H1 (cell line): ENCODE measurements at regions not wholly inside any gene's neighbourhood (a gene's known extent, or its start where the extent isn't known, plus 50 kb on each side); places are given as distances from the start of the nearest gene placed in this dataset.

Experiments
- CTCF ChIA-PET: fragments of 300-600 bp; sonication (Branson Sonifier 250); formaldehyde crosslinking; loops from one replicate; lab custom pipeline; 2021; ENCODE audit not compliant: partially characterized antibody; lab: Charles Lee
- POLR2A ChIA-PET: fragments of 300-600 bp; sonication (Branson Sonifier 250); formaldehyde crosslinking; loops from one replicate; lab custom pipeline; 2021; ENCODE audit warnings: inconsistent platforms; ENCODE audit not compliant: partially characterized antibody; lab: Charles Lee
- DNase-seq, 2 experiments: peaks; one replicate each; pipeline versions ENCODE4 v3.0.0 to v3.0.0-alpha.2; 2010 to 2022; ENCODE audit warnings: low spot score in 2 of 2, low read depth in 1 of 2, mixed read lengths in 1 of 2
- FAIRE-seq: peaks from 2 replicates; lab custom pipeline; 2011; peaks lifted over from hg19 to GRCh38; lab: Jason Lieb, UNC
- H2AFZ ChIP-seq: 2 replicates; pipeline ENCODE4 v1.8.1; 2012; ENCODE audit warnings: low read length, inconsistent platforms
- H2AK5ac ChIP-seq: 2 replicates; pipeline ENCODE4 v1.6.1; 2013; ENCODE audit warnings: low read depth, low read length
- H2BK120ac ChIP-seq: replicated peaks from 2 replicates; pipeline ENCODE3; 2013; ENCODE audit warnings: low read depth, low read length, inconsistent platforms
- H2BK12ac ChIP-seq: 2 replicates; pipeline ENCODE4 v1.6.1; 2013; ENCODE audit warnings: low read depth, low read length
- H2BK15ac ChIP-seq: 2 replicates; pipeline ENCODE4 v1.6.1; 2013; ENCODE audit warnings: low read length
- H2BK20ac ChIP-seq: 2 replicates; pipeline ENCODE4 v1.6.1; 2013; ENCODE audit warnings: low read length
- H2BK5ac ChIP-seq: 2 replicates; pipeline ENCODE4 v1.6.1; 2013; ENCODE audit warnings: low read depth, low read length
- H3K14ac ChIP-seq: 2 replicates; pipeline ENCODE4 v1.6.1; 2013; ENCODE audit warnings: inconsistent platforms; ENCODE audit not compliant: insufficient read length
- H3K18ac ChIP-seq: 2 replicates; pipeline ENCODE4 v1.6.1; 2013; ENCODE audit warnings: low read length; ENCODE audit errors: extremely low read depth
- H3K23ac ChIP-seq: 2 replicates; pipeline ENCODE4 v1.6.1; 2013; ENCODE audit warnings: inconsistent platforms; ENCODE audit not compliant: insufficient read length
- H3K23me2 ChIP-seq: 2 replicates; pipeline ENCODE4 v1.6.1; 2013; ENCODE audit warnings: low read depth, low read length
- H3K27ac ChIP-seq: 2 replicates; pipeline ENCODE4 v1.6.1; 2011; ENCODE audit warnings: low read depth, low read length, inconsistent platforms
- H3K27me3 ChIP-seq, 4 experiments: replicated peaks in 1 of 4; 1 replicate in 1 of 4; 2 replicates in 3 of 4; pipeline versions ENCODE4 v1.6.1 to v1.8.1; 2011 to 2013; ENCODE audit warnings: low read length in 3 of 4, mild to moderate bottlenecking in 3 of 4, inconsistent platforms in 2 of 4, mixed read lengths in 2 of 4, moderate library complexity in 1 of 4; ENCODE audit not compliant: control insufficient read depth in 3 of 4, insufficient read depth in 3 of 4; ENCODE audit errors: extremely low read depth in 1 of 4
- H3K36me3 ChIP-seq, 4 experiments: 2 replicates each; pipeline versions ENCODE4 v1.6.1 to v1.8.1; 2011 to 2013; ENCODE audit warnings: mild to moderate bottlenecking in 4 of 4, low read length in 3 of 4, moderate library complexity in 2 of 4, control low read depth in 1 of 4, inconsistent platforms in 1 of 4; ENCODE audit not compliant: insufficient read depth in 4 of 4, control insufficient read depth in 2 of 4
- H3K4ac ChIP-seq: replicated peaks from 2 replicates; pipeline ENCODE3; 2013; ENCODE audit warnings: low read length, low read depth, mixed read lengths, inconsistent platforms; ENCODE audit not compliant: insufficient read length
- H3K4me1 ChIP-seq, 4 experiments: replicated peaks in 1 of 4; 1 replicate in 1 of 4; 2 replicates in 3 of 4; pipeline versions ENCODE4 v1.6.1 to v1.8.1; 2011 to 2013; ENCODE audit warnings: low read length in 3 of 4, inconsistent platforms in 2 of 4, mixed read lengths in 1 of 4; ENCODE audit not compliant: insufficient read depth in 4 of 4, control insufficient read depth in 3 of 4
- H3K4me2 ChIP-seq, 2 experiments: 2 replicates each; pipeline versions ENCODE4 v1.6.1 to v1.8.1; 2011 to 2013; ENCODE audit warnings: low read depth in 2 of 2, low read length in 2 of 2, control low read depth in 1 of 2, inconsistent platforms in 1 of 2, mild to moderate bottlenecking in 1 of 2; ENCODE audit not compliant: insufficient read depth in 1 of 2
- H3K4me3 ChIP-seq, 4 experiments: fragments of 200-600, 300-600 bp in 1 of 4; sonication (generic), shearing (Covaris generic), sonication (Bioruptor Twin) in 1 of 4; 2 replicates each; pipeline versions ENCODE4 v1.5.1 to v1.8.1; 2011 to 2016; ENCODE audit warnings: low read length in 4 of 4, low read depth in 3 of 4, control low read depth in 2 of 4, inconsistent platforms in 2 of 4, mild to moderate bottlenecking in 2 of 4, mixed read lengths in 1 of 4, moderate library complexity in 1 of 4; ENCODE audit not compliant: insufficient read depth in 2 of 4; ENCODE audit errors: extremely low read depth in 1 of 4
- H3K56ac ChIP-seq: replicated peaks from 2 replicates; pipeline ENCODE3; 2013; ENCODE audit warnings: low read depth, mild to moderate bottlenecking, mixed read lengths, low read length, inconsistent platforms; ENCODE audit not compliant: insufficient read length
- H3K79me1 ChIP-seq: 2 replicates; pipeline ENCODE4 v1.6.1; 2013; ENCODE audit warnings: low read depth, low read length, control low read depth
- H3K79me2 ChIP-seq, 2 experiments: 2 replicates each; pipeline versions ENCODE4 v1.6.1 to v1.8.1; 2012 to 2013; ENCODE audit warnings: low read length in 2 of 2, mild to moderate bottlenecking in 2 of 2, inconsistent platforms in 1 of 2; ENCODE audit not compliant: insufficient read depth in 2 of 2, control insufficient read depth in 1 of 2
- H3K9ac ChIP-seq, 4 experiments: replicated peaks in 1 of 4; 1 replicate in 1 of 4; 2 replicates in 3 of 4; pipeline versions ENCODE4 v1.6.1 to v1.8.1; 2011 to 2013; ENCODE audit warnings: low read depth in 3 of 4, low read length in 3 of 4, control low read depth in 2 of 4, mild to moderate bottlenecking in 2 of 4, moderate library complexity in 2 of 4, inconsistent platforms in 1 of 4; ENCODE audit errors: extremely low read depth in 1 of 4
- H3K9me3 ChIP-seq, 2 experiments: 2 replicates each; pipeline versions ENCODE4 v1.6.1 to v1.8.1; 2012 to 2013; ENCODE audit warnings: mild to moderate bottlenecking in 2 of 2, moderate library complexity in 2 of 2, control low read depth in 1 of 2, inconsistent platforms in 1 of 2, low read depth in 1 of 2, low read length in 1 of 2, mixed read lengths in 1 of 2; ENCODE audit not compliant: insufficient read depth in 2 of 2
- H4K20me1 ChIP-seq, 2 experiments: replicated peaks in 1 of 2; 2 replicates each; pipeline versions ENCODE3 to v1.8.1; 2011 to 2013; ENCODE audit warnings: inconsistent platforms in 2 of 2, low read length in 2 of 2, mild to moderate bottlenecking in 1 of 2; ENCODE audit not compliant: insufficient read depth in 2 of 2, control insufficient read depth in 1 of 2
- H4K5ac ChIP-seq: 2 replicates; pipeline ENCODE4 v1.6.1; 2013; ENCODE audit warnings: low read length, low read depth, mixed read lengths, inconsistent platforms; ENCODE audit not compliant: insufficient read length
- H4K8ac ChIP-seq: 2 replicates; pipeline ENCODE4 v1.8.0; 2013; ENCODE audit warnings: mild to moderate bottlenecking, moderate library complexity, low read length, inconsistent platforms; ENCODE audit not compliant: insufficient read depth; ENCODE audit errors: extremely low read depth
- H4K91ac ChIP-seq: replicated peaks from 2 replicates; pipeline ENCODE3; 2013; ENCODE audit warnings: low read length, mixed read lengths, inconsistent platforms; ENCODE audit not compliant: insufficient read length
- CEBPB ChIP-seq: IDR thresholded peaks from 2 replicates; pipeline ENCODE4 v1.6.1; 2012; ENCODE audit warnings: low read depth, low read length
- CTBP2 ChIP-seq: IDR thresholded peaks from 2 replicates; pipeline ENCODE4 v1.7.0; 2011; ENCODE audit warnings: borderline replicate concordance, mild to moderate bottlenecking, moderate library complexity, mixed read lengths, low read length; ENCODE audit not compliant: insufficient read depth, insufficient read length
- HDAC6 ChIP-seq: IDR thresholded peaks from one replicate; pipeline ENCODE4 v1.7.1; 2012; ENCODE audit warnings: low read depth, mild to moderate bottlenecking, inconsistent platforms, low read length, moderate library complexity
- SIN3A ChIP-seq, 2 experiments: IDR thresholded peaks in 1 of 2; conservative IDR thresholded peaks in 1 of 2; 2 replicates each; pipeline ENCODE4 v1.6.1; 2011 to 2012; ENCODE audit warnings: low read length in 2 of 2, improper control_type of control experiment in 1 of 2, low read depth in 1 of 2, mild to moderate bottlenecking in 1 of 2
- TEAD4 ChIP-seq: IDR thresholded peaks from 2 replicates; pipeline ENCODE4 v1.6.1; 2012; ENCODE audit warnings: low read depth, low read length, inconsistent platforms, mixed read lengths
- WGBS, 2 experiments: shearing (Covaris generic) in 1 of 2; methylation state at CpG; one replicate each; pipeline versions ENCODE4 v1.1.6 to v1.1.7; 2013 to 2015; ENCODE audit warnings: low lambda C conversion rate in 2 of 2, mixed read lengths in 2 of 2, inconsistent platforms in 1 of 2, low coverage in 1 of 2, missing lambda C conversion rate in 1 of 2; ENCODE audit not compliant: insufficient replicate concordance in 2 of 2, insufficient coverage in 1 of 2, insufficient read length in 1 of 2; ENCODE audit errors: extremely low coverage in 1 of 2, missing lambda C conversion rate in 1 of 2; 5-methylcytosine and 5-hydroxymethylcytosine counted together

- POLR2A ChIA-PET: no interaction called here
- 95% methylated on average over 9 of the region's 9 CpGs; no CpG with 5 or more reads in 1 of the 2 experiments for WGBS, 2 experiments
Observed at GRCh38 chr6:9943026-9943425, 471.8 kb downstream of the TFAP2A start.

More at GRCh38 chr6:9943026-9943425, 471.8 kb downstream of the TFAP2A start:
- no peaks in the 10 kb centered on the region for H3K27me3 ChIP-seq
- H4K91ac ChIP-seq: no peak overlapping the region
- no peaks in the 10 kb centered on the region for H3K4me1 ChIP-seq
- H3K79me1 ChIP-seq: no peaks in the 10 kb centered on the region
- H3K18ac ChIP-seq: no peak overlapping the region
- no peak overlapping the region for H4K5ac ChIP-seq
- no peak overlapping the region for H4K8ac ChIP-seq
- no peak overlapping the region for H3K23ac ChIP-seq
- H3K4ac ChIP-seq: no peak overlapping the region
- no peak overlapping the region for H3K14ac ChIP-seq
- peaks cover 0 to 8% of the 10 kb centered on the region in 2 experiments; a peak in 1 of 4 replicates for H3K9me3 ChIP-seq
- no peak overlapping the region for H3K4me2 ChIP-seq
- no peak overlapping the region for H2BK5ac ChIP-seq
- H2BK120ac ChIP-seq: no peak overlapping the region
- H3K56ac ChIP-seq: no peak overlapping the region
- H3K79me2 ChIP-seq: no peaks in the 10 kb centered on the region
- H3K9ac ChIP-seq: no peak overlapping the region
- H3K27ac ChIP-seq: no peak overlapping the region
- no peak overlapping the region for H2BK20ac ChIP-seq
- H4K20me1 ChIP-seq: no peaks in the 10 kb centered on the region
- H2AFZ ChIP-seq: no peak overlapping the region
- no peaks in the 10 kb centered on the region for H3K23me2 ChIP-seq
- H3K36me3 ChIP-seq: no peaks in the 10 kb centered on the region
- no peak for TF ChIP-seq CEBPB
- no peak for TF ChIP-seq CTBP2
- TF ChIP-seq TEAD4: no peak
- no peak for TF ChIP-seq HDAC6
- no peak for TF ChIP-seq SIN3A (conservative IDR thresholded peaks at IDR 0.05 in 1 of 2, IDR thresholded peaks at IDR 0.05 in 1 of 2; ENCODE audit: low read depth in 1 of 2, low read length in 2 of 2)
- no peak overlapping the region for H2BK12ac ChIP-seq
- FAIRE-seq: no peak
- no peak overlapping the region for H2AK5ac ChIP-seq
- CTCF ChIA-PET: interaction anchor here (0.6 kb wide), 2 partner anchors 432 to 437 kb away, joined by 3 to 4 read pairs; no protein-coding TSS in a partner anchor
- DNase-seq: no peak
- H2BK15ac ChIP-seq: no peak overlapping the region
- H3K4me3 ChIP-seq: no peak overlapping the region
